ENCODE measurements at regions not wholly inside any gene's neighbourhood (a gene's known extent, or its start where the extent isn't known, plus 50 kb on each side); places are given as distances from the start of the nearest gene placed in this dataset.
"Not testable (repeated sequence)": the region's sequence is repeated elsewhere in the genome, so short reads cannot be mapped to it uniquely, and the experiment has no call there.

DNA sequence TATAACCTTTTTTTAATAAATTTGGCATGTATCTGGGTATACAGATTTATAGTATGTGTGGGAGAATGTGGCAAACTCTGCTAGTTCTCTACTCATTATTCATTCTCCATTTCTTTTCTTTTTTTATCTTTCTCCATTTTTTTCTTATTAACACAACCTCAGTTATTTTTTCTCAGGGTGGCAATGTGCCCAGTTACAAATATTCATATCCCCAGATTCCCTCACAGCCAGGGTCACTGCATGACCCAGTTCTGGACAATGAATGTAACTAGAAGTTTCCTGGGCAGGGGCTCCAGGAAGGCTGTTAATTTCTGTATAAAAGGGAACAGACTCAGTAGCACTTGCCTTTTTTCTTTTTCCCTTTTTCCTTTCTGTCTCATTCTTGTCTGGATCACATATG, 95.6 kb downstream of the VCPKMT start:
- DNase-seq, result no peak

DNA sequence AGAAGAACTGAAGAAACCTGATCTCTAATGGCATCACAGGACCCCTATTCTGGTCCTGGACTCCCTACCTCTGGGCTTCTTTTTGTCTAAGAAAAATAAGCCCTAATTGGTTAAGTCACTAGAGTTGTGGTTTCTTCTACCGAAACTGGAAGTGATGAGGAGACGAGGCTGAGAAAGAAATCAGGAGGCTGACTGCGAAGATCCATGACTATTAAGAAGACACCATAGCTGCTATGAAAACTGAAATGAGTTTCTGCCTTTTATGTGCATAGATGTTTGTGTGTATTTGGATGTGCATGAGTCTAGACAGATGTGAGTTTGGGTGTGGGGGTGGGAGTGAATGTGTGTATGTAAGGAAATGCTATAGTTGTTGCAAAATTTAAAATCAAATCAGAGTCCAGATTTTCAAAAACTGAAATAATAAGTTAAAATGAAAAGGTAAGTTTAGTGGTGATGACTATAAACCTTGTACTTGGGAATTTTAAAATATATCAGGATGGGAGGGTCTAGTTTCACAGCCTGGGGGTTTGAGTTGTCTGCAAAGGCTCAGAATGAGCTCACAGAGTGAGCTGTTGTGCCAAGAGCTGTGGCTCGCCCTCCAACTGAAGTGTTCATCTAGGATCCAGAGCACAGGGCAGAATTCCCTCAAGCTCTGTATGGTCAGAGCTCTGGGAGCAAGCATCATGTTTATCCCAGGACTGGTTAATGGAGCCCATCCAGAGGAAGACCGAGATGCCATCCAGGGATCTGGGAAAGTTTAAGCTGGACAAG, 94.9 kb downstream of the VCPKMT start:
- DNase-seq, result no peak

DNA sequence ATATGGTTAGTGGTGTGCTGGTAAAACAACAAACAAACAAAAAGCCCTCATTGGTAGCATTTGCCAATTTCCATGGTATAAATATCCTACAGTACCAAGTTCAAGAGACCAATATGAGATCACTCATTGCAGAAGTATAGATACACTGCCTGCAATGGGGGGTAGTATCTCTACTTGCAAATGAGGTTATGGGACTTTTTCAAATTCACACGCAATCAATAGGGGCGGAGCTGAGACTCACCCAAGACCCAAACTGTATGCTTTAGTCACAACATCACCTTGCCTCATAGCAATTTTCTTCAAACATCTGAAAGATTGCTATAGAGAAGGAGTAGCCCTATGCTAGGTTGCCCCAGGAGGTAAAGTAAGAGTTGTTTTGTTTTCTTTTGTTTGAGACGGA, 93.7 kb downstream of the VCPKMT start:
- DNase-seq, result no peak

DNA sequence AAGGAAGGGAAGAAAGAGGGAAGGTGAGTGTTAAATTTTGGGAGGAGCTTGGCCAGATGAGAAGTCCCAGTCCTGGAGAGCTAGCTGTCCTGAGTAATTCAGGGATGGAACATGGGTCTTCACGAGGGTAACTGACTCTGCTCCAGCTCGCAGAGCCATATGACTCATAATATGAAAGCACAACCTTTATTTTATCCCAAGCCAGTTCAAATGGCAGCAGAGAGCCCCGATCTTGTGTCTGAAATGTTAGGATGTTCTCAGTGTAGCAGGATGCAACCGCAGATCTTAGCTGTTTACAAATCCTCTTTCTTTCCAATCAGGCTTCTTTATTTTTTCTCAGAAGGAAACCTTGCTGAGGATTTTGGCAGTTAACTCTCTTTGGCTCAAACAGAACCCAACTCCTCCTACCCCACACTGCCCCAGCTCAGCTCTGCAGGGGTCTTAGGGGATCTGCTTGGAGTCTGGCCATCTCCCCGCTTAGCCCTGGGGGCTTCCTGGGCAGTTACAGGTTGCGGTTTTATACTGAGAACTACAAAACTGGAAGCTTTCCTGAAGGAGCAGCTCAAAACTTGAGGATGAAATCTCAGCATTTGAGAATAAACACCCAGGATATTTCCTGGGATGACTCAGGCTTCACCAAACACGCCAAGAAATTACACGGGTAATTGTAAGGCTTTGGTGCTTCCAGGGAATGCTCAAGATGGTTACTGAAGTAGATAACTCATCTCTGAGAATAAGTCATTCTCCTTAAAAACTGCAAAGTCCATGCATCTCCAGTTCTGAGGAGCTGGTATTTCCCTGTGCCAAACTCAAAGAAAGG, 92.5 kb downstream of the VCPKMT start:
- peak; percentile 76 for DNase-seq

DNA sequence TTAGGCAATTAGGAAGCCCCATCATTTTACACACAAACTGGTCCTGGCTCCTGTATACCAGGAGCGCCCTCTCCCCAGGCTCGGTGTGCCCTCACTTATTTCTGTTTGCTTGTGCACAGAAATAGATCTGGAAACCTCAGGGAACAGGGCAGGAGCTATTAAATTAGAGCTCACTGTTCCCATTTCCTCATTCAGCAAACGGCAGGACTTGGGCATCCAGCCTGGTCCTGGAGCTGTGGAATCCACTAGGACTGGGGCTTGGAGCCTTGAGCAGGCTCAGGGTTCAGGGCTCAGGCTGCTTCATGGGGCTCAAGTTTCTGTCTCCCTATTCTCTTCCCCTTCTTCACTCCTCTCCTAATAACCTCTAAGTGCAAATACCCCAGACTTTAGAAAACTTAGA, 91.3 kb downstream of the VCPKMT start:
- no peak for DNase-seq

DNA sequence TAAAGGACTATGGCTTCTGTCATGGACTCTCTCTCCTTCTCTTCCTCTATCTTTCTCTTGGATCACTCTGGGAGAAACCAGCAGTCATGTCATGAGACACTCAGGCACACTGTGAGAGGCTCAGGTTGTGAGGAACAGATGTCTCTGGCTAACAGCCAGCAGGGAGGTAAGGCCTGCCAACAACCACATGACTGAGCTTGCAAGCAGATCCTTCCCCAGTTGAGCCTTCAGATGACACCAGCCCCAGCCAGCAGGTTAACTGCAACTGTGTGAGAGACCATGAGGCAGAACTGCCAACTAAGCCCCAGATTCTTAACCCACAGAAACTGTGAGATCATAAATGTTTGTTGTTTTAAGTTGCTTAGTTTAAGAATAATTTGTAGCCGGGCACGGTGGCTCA, 90.6 kb downstream of the VCPKMT start:
- no peak for DNase-seq

DNA sequence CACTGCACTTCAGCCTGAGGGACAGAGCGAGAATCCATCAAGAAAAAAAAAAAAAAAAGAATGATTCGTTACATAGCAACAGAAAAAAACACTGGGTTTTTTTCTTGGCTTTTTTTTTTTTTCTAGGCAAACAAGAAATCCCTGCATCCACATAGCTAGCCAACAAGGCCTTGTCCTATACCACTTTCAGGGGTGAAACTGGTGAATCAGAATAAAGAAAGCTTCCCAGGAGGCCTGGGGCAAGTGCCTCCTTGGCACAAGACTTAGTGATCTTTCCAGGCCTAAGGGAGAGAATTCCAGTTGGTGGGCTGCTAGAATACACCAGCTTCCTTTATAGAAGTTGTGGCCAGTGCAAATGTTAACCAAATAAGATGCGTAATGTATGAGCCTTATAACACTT, 90.0 kb downstream of the VCPKMT start:
- no peak for DNase-seq

DNA sequence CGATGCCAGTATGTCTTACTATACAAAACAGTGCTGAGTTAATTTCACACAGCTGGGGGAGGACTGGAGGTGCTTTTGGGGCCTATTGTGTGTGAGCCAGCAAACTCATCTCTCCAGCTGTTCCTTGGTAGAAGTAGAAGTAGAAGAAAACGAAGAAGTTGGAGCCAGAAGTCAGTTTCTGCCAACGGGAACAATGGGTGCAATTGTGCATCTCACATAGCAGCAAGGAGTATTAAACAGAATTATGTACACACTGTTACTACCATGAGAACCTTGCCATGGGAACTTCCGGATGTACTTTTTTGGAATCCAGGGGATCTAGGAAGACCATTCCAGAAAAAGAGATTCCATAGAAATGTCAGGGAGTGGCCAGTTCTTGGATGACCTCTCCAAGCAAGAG, 88.6 kb downstream of the VCPKMT start:
- DNase-seq, result no peak

DNA sequence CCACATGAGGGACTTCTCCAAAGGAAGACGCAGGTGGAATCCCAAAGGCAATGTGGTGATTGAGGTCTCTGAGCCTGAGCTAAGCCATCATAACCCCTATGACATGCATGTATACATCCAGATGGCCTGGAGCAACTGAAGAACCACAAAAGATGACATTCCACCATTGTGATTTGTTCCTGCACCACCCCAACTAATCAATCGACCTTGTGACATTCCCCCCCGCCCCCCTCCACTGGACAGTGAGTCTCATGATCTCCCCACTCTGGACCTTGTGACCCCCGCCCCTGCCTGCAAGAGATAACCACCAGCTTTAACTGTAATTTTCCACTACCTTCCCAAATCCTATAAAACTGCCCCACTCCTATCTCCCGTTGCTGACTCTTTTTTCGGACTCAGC, 87.9 kb downstream of the VCPKMT start:
- DNase-seq, result no peak

DNA sequence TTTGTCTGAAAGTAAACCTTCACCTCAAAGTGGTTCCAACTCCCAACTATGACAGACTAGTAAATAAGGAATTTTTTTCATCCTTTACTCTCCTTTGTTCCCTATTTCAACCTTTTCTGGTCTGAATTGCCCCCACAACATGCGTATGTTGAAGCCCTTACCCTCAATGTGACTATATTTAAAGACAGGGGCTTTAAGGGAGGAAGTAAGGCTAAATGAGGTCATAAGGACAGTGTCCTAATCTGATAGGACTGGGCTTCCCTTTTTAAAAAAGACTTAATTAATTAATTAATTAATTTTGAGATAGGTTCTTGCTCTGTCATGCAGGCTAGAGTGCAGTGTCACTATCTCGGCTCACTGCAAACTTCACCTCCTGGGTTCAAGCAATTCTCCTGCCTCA, 86.3 kb downstream of the VCPKMT start:
- DNase-seq, result no peak

DNA sequence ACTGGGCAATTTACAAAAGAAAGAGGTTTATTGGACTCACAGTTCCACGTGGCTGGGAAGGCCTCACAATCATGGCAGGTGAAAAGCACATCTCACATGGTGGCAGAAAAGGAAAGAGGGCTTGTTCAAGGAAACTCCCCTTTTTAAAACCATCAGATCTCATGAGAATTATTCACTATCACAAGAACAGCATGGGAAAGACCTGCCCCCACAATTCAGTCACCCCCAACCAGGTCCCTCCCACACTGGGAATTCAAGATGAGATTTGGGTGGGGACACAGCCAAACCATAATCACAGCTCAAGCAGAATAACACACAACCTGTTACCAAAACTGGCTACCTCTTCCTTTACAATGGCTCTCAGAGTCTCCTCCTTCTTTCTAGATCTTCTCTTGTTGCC, 85.5 kb downstream of the VCPKMT start:
- DNase-seq, result not testable (repeated sequence)

DNA sequence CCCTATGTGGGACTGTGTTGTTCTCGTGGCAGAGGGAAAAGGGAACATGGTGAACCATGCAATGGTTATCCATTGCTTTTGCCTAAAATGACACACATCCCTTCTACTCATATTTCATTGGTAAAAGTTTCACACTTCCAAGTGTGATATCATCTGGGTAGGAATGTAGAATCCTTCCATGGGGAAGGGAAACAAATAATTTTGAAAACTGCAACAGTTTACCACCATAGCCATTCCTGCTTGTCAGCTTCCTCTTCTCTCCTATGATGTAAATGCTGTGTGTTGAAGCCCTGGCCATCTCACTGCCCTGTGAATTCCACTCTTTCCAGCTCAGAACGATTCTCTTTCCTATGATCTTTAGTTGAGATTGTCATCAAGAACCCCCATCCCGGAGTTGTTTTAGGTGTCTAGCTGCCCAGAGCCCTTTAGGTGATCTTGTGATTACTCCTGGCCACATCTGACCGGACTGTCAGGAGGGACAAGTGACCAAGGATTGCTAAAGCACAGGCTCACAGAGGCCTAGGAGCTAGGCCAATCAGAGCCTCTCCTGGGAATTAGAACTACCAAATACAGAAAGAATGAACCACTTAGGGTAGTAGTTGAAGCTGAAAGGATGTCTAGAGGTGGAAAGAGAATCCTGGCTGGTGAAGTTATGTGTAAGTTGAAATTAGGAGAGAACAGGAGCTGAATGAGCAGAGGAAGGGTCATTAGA, 84.6 kb downstream of the VCPKMT start:
- peak; percentile 21 for DNase-seq

DNA sequence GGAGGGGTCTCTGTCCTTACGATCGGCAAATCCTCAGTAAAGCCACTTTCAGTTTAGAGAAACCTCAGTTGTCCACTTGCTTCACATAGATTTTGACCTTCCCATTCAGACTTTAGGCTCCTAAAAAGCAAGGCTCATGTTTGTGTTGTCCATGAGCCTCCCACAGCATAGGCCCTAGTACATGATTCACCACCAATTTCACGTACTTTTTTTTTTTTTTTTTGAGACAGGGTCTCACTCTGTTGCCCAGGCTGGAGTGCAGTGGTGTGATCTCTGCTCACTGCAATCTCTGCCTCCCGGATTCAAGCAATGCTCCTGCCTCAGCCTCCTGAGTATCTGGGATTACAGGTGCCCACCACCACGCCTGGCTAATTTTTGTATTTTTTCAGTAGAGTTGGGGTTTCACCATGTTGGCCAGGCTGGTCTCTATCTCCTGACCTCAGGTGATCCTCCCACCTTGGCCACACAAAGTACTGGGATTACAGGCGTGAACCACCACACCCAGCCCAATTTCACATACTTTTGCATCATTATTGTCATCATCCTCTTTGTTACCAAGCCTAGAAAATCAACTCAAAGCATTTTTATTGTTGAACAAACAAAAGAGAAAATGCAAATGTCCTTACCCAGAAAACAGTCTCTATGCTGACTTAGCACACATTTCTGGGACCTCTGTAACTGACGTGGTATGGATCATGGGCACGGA, 83.8 kb downstream of the VCPKMT start:
- DNase-seq, result not testable (repeated sequence)

DNA sequence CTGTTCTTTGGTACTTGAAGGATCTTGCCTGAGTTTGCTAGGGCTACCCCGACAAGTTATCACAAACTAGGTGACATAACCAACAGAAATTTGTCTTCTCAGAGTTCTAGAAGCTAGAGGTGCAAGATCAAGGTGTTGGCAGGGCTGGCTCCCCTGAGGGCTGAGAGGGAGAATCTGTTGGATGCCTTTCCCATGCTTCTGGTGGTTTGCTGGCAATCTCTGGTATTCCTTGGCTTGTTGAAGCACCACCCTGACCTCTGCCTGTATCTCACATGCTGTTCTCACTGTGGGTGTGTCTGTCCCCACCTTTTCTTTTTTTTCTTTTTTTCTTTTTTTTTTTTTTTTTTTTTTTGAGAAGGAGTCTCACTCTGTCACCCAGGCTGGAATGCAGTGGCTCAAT, 81.2 kb downstream of the VCPKMT start:
- DNase-seq, result peak; percentile 55

DNA sequence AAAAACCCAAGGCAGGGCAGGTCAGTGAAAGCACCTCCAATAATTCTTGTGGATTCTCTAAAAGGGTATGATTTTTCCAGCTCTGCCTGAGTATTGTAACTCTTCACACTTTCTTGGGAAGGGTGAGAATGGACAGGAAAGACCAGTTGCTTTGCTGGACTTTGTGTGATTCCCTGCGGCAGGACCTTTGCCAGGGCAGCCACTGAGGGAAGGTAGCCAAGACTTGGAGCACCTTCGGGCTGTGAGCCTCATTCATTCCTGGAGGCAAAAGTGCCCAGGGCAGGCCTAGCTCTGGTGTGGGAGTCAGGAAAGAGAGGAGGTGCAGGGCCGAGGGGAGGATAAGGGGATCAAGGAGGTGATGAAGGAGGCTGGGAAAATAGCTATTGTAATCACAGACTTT, 80.2 kb downstream of the VCPKMT start:
- no peak for DNase-seq

DNA sequence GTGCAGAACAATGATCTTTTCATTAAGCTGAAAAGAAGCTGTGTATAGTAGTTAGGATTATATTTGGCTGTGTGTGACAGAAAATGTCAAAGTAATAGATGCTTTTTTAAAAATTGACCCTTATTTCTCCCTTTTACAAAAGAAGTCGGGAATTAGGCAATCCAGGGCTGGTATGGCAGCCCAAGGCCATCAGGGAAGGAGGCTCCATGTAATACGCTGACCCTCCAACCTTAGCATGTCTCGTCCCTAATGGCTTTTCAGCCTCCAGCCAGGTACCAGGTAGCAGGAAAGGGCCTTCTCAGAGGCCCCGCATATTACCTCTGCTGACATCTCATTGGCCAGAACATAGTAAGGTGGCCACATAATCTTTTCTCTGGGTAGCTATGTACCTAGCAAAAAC, 79.7 kb downstream of the VCPKMT start:
- DNase-seq, result no peak

DNA sequence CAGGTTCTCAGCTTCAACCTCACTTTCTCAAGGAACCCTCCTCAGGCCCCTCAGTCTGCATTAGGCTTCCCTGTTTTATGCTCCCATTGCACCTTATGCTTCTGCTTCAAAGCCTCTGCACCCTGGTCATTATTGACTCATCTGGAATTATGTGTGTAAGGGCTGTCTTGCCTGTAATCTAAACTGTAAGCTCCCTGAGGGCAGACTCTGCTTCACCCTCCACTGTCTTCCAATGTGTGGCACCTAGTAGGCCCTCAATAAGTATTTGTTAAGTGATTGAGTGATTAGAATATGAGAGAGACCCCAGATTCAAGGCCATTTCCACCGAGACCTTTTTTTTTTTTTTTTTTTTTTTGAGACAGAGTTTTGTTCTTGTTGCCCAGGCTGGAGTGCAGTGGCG, 79.1 kb downstream of the VCPKMT start:
- no peak for DNase-seq

DNA sequence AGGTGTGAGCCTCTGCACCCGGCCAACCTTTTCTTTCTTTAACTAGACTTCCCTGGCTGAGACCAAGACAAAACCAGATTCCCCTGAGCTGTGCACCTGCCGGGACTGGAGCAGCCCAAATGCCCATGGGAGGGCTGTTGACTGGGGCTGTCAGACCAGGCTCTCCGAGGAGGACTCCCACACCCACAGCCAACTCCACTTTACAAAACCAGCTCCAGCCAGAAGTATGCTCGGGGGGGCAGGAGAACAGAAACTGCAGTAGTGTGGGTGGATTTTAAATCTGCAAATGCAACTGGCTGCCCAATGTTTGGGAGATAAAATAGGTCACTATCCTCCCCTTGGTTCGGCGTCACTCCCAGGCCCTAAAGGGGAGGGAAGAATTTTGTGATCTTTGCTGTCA, 78.5 kb downstream of the VCPKMT start:
- DNase-seq, result no peak

DNA sequence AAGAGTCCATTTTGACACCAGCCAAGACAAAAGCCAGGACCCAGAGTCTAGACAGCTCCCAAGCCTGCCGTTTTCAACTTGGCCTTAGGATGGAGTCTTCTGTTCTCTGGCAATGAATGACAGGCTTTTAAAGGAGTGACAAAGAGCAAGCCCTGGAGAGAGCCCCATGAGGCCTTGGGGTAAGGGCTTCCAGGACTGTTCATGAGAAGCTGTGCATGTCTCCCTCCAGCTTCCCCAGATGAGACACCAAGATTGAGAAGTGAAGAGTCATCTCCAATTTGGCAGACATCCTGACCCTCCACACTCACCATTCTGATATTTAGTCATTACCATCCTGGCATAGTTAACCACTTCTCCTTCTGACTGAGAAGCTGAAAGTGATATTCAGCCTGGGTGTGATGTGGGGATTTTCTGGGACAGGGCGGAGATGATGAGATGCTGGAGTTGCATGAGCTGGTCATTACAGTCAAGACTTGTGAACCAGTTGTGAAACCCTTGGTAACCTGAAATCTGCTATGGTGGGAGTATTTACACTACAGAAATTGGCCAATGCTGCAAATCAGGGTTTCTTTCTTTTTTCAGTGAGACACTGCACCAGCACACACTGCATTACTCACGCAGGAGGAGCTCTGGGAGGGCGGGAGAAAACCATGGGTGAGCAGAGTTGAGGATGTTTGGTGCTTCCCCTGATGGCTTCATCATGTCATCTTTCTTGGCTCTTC, 77.8 kb downstream of the VCPKMT start:
- DNase-seq, result peak; percentile 88

DNA sequence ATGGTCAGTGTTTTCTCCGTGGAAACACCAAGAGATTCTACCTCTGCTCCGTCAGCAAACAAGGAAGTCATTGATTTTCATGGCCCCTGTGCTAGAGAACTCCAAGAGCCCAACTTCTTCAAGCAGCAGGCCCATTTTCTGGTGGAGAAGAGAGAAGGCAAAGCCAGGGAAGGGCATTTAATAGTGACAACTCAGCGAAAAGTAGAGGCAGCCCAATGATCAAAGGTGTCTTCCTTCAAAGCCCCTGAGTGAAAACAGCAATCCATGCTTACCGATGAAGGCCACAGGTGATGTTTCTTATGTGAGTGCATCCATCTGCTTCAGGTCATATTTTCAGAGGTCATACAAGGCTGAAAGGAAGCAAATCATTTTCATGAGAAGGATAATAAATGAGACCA, 77.3 kb downstream of the VCPKMT start:
- DNase-seq, result no peak

DNA sequence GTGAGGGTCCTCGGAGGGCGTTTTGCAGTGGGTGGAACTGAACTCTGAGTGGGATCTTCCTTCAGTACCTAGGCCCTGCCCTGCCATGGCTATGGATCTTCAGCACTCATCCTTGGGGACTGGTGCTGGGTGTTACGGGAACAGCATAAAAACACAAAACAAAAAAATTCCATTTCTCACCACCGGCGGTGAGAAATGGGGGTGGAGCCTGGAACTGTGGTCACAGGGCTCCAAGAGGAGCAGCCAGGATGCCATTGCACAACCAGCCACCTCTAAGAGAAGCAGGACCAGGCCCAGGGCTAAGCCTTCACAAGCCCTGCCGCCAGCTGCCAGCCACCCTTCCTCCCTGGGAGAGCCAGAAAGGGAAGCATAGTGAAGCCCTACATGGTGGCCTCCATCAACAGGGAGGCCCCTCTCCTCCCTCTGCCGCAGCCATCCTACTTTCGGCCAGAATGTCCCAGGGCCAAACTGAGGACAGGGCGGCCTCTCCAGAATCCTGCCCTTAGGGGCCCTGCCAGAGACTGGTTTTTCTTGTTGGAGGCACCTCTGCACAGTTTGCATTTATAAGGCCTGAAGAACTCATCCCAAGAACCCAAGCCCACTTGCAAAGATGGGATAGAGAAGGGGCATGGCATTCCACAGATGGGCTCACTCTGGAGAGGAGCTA, 76.5 kb downstream of the VCPKMT start:
- peak; percentile 69 for DNase-seq

DNA sequence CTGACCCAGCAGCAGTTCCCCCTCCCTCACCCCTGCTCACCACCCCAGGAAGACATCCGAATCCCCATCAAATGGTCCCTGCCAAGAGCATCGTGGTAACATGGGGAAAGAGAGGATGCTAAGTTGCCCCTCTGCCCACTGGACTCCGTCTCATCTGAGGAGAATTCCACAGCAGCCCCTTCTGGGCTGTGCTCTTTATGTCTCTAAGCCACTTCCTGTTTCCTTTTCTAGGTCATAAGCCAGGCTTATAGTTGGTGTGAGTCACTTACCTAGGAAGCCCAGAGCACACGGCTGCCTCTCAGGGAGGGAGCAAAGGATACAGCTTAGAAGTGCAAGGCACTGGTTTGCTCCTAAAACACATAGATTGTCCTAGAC, 76.0 kb downstream of the VCPKMT start:
- DNase-seq, result peak; percentile 83

All from NCI-H226 (cell line).